Uterus (tissue), 2 donors: ENCODE measurements at regions not wholly inside any gene's neighbourhood (a gene's known extent, or its start where the extent isn't known, plus 50 kb on each side); places are given as distances from the start of the nearest gene placed in this dataset.

Experiments used
- POLR2A ChIP-seq, 2 donors: fragments of 450-650 bp; IDR thresholded peaks; one replicate each; pipeline ENCODE4 v1.6.1; 2016; ENCODE audit warnings: antibody characterized with exemption in 2 of 2, mild to moderate bottlenecking in 1 of 2, moderate library complexity in 1 of 2
- TF ChIP-seq, protein P1 (sequence below), 4 experiments: fragments of 200-600 bp in 2 of 4; fragments of 450-650 bp in 2 of 4; sonication (generic) in 2 of 4; IDR thresholded peaks; one replicate each; pipeline ENCODE4 v1.5.1; 2016 to 2019; ENCODE audit warnings: antibody characterized with exemption in 4 of 4, mild to moderate bottlenecking in 2 of 4, moderate library complexity in 1 of 4

DNA sequence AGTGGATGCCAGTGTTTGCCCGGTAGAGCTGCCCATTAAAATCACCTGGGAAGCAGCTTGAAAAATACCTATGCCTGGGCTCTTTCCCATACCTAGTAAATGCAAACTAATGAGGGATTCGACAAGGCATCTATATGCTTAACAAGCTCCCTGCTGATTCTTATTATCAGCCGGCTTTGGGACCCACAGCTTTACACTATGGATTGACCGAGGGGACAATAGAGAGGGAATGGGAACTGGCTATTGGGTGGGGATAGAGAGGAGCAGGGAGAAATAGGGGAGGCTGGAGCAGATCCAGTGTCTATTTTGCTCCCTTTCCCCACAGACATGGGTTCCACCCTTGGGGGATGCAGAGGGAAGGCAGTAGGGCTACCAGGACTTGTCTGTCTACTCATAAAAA is 103.1 kb upstream of the TEX13D start:
- TF ChIP-seq, protein P1, sequence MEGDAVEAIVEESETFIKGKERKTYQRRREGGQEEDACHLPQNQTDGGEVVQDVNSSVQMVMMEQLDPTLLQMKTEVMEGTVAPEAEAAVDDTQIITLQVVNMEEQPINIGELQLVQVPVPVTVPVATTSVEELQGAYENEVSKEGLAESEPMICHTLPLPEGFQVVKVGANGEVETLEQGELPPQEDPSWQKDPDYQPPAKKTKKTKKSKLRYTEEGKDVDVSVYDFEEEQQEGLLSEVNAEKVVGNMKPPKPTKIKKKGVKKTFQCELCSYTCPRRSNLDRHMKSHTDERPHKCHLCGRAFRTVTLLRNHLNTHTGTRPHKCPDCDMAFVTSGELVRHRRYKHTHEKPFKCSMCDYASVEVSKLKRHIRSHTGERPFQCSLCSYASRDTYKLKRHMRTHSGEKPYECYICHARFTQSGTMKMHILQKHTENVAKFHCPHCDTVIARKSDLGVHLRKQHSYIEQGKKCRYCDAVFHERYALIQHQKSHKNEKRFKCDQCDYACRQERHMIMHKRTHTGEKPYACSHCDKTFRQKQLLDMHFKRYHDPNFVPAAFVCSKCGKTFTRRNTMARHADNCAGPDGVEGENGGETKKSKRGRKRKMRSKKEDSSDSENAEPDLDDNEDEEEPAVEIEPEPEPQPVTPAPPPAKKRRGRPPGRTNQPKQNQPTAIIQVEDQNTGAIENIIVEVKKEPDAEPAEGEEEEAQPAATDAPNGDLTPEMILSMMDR (IDR thresholded peaks at IDR 0.05): no peak
- no peak for TF ChIP-seq POLR2A (IDR thresholded peaks at IDR 0.05)
